ENCODE measurements at regions not wholly inside any gene's neighbourhood (a gene's known extent, or its start where the extent isn't known, plus 50 kb on each side); places are given as distances from the start of the nearest gene placed in this dataset.

- TF ChIP-seq CTCF (IDR thresholded peaks at IDR 0.05), result no peak
- TF ChIP-seq POLR2A (IDR thresholded peaks at IDR 0.05), result no peak
Measured at GRCh38 chr5:36403632-36404311, 102.1 kb upstream of the RANBP3L start.
